HG03442 (cell line): ENCODE measurements at regions not wholly inside any gene's neighbourhood (a gene's known extent, or its start where the extent isn't known, plus 50 kb on each side); places are given as distances from the start of the nearest gene placed in this dataset.

Experiments used
- ATAC-seq: cut with Tn5 transposase; IDR thresholded peaks from one replicate; pipeline ENCODE4 v1.9.1; 2021; ENCODE audit warnings: mild to moderate bottlenecking, moderate library complexity; ENCODE audit not compliant: unreplicated experiment

DNA sequence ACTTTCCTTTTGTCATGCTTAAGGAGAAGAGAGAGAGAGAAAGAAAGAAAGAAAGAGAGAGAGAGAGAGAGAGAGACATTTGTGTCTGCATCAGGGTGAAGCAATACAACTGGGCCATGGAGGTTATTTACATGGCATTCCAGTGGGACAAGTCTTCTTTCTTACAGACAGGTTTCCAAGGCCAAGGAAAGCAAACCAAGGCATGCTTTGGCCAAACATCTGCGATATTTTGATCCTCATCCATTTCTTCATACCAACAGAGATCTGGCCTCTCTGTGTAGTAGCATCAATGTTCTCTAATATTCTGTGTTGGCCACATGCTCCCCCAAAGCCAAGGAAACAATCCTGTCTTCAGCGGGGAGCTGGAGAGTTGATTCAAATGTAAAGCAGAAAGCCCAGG is 292.1 kb downstream of the SETD4 start:
- ATAC-seq: no peak

DNA sequence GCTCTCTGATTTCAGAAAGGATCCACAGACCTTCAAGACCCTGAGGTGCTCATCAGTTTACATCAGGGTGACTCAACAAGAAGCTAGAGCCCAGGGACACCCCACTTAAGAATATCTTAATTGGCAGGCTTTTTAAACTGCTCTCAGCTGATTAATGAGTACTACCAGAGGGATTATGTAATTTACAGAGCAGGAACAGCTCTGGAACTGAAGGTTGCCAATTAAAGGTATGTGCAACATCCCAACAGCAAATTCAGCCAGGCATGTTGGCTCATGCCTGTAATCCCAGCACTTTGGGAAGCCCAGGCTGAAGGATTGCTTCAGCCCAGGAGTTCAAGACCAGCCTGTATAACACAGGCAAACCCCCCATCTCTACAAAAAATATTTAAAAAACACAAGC is 295.7 kb downstream of the SETD4 start:
- no peak for ATAC-seq

DNA sequence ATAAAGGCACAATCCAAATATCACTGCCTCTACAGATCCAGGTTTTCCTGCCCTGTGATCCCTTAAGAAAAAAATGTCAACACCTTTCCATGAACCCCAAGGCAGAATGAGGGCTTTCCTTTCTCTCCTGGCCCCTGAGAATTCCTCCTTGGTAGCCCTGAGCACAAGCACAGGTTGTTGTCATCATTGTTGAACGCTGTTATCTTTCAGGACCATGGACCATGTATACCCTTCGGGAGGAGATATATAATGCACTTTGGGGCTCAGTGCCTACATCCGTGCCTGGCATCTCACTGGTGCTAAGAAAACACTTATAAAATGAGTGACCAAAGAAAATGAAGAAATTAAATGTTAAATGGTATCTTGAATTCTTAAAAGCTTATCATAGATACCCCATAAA is 296.2 kb downstream of the SETD4 start:
- no peak for ATAC-seq

DNA sequence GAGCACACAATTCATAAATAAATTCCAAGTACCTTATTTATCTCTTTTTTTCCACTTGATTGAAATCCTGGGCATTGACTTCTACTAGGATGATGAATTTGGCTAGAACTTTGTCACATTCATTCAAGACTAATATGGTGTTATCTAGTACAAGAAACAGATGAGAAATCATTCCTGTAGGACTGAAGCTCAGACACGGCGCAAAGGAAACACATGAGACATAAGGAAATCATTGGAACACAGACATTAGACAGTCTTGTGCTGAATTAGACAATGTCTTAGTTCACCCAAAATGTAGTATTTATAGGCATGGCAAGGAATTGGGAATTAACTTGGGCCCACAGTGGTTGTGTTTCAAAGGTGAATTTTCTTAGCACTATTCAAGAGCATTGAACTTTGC is 305.7 kb downstream of the SETD4 start:
- ATAC-seq: no peak

DNA sequence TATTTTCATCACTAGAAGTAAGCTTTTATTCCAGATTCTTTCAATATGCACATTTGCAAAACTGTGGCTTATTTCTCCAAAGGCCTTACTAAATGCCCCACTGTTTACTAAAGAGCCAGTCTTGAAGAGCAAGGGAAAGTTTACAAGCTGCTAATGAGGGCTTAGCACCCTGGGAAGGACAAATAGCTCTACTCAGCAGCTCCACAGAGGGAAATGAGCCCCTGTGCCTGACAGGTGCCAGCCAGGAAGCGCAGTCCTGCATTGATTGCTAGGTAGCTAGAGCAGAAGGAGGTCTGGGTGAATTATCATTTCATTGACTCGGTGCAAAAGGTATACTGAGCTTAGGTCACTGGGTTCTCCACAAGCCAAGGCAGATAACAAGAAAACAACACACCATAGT is 307.0 kb downstream of the SETD4 start:
- no peak for ATAC-seq

DNA sequence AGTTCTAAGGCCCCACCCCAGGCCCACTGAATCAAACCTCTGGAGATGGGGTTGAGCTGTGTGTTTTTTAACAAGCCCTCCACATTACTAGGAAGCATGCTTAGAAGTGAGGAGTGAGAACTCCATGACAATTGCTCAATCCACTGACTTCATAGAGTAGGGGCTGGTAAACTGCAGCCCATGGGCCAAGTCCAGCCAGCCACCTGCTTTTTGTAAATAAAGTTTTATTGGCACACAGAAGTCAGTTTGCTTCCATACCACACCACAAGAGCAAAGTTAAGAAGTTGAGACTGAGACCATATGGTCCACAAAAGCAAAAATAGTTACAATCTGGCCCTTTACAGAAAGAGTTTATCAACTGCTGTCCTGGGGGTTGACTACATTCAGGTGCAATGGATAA is 309.2 kb downstream of the SETD4 start:
- no peak for ATAC-seq

DNA sequence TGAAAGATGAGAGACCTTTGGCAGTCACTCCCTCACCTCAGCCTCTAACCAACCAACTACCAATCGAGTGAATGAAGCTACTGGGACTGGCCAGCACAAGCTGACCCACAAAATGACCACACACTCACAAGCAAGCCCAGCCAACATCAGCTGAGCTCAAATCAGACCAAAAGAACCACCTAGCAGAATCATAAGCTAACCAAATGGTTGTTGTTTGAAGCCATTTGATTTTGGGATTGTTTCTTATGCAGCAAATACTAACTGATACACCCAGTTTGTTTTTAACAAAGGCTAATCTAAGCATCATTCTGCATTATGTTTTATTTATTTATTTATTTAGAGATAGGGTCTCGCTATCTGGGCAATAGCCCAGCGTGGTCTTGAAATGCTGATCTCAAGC is 310.4 kb downstream of the SETD4 start:
- no peak for ATAC-seq

DNA sequence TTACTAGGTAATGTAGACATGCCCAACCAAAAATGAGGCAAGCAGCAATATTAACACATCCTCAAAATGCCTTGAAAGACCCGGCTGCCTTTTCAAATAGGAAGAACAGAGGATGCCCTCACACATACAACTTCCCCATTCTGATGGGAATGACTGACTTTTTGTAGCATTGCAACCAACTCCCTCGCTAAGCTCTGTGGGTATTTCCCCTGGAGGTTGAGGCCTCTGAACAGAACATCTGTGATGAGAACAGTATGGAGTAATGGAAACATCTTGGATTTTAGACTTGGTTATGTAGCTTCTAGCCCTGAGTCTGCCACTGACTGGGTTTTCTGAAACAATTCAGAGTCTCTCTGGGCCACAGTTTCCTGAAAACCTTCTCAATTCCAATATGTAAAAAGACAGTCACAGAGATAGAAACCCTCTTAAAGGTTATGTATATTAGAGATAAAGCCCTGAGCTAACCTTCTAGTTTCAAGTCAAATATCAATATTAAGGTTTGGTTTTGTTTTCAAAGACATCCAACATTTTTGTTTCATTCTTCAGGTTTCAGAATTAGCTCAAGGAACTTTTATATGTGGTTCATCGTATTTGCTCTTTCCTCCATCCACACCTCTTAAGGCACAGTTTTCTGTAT is 311.5 kb downstream of the SETD4 start:
- no peak for ATAC-seq

DNA sequence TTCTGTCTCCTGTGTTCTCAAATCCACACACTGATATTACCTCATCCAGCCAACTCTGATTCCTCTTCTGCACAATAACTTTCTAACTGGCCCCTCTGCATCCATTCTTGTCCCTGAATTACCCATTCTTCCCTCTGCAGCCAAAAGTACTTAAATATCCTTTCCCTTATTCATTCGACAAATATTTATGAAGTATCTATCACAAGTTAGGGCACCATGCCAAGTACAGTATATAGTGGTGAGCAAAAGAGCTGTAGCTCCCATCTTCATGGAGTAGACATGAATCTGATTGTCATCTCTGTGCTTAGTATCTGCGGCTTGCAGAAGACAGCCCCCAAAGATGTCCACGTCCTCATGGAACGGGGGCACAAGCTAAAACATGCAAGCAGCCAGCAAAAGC is 316.8 kb downstream of the SETD4 start:
- ATAC-seq: no peak

DNA sequence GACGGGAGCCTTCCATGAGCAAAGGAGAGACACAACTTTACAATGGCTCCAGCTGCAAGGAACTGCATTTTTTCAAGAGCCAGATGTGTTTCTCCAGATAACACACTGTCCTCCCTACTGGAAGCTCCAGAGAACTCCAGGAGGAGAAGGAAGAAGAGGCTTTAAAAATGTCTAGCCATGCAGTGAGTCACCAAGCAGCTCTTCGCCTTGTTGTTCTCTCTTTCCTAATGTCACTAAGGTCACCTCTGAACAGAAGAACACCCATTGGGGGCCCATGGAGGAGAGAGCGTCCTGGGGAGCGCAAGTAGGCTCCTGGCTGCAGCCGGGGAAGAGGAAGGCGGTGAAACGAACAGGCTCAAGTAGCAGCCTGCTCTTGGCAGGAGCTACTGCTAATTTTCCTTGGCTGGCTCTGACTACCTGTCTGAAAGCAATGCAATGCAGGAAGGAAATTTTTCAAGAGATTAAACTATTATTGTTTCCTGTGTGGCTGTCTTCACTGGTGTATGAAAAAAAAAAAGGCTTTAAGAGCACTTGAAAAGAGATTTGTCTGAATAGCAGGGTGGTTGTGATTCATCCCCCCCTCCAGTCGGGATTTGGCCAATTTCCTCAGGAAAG is 321.9 kb downstream of the SETD4 start:
- ATAC-seq: no peak

DNA sequence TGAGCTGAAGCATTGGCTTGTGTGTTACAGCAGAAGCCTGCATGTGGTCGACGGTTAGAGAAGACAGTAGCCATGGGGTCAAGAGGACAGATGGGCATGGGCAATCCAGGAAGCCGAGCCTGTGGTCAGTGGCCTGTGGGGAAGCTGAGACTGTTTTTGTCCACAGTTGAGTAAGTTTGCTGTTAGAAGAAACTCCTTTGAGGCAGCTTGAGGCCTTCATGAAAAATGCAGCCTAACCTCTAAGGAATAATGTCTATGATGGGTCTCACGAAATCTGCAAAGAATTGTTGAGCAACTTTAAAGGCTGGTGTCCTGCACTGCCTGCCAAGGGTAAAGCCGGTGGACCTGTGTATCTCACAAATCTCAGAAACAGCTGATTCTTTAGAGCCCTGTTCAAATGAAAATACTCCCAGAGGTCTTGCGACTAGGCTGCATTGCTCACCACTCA is 322.4 kb downstream of the SETD4 start:
- ATAC-seq: no peak

DNA sequence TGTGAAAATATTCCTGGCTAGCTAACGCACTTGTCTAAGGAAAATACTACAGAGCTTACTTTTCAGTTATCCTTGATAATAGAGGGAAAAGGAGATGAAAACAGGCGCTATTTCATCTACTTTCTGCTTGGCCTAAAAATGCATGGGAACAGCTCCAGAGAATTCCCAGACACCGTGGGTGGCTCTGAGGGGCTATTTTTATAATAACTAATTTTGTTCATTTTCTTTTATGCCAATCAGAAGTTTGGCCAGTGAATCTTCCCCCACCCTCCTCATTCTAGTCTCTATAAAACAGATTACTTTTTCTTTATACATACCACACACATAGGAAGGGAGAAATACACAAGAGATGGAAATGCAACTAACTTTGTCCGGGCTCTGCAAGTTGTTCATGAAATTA is 322.9 kb downstream of the SETD4 start:
- no peak for ATAC-seq

DNA sequence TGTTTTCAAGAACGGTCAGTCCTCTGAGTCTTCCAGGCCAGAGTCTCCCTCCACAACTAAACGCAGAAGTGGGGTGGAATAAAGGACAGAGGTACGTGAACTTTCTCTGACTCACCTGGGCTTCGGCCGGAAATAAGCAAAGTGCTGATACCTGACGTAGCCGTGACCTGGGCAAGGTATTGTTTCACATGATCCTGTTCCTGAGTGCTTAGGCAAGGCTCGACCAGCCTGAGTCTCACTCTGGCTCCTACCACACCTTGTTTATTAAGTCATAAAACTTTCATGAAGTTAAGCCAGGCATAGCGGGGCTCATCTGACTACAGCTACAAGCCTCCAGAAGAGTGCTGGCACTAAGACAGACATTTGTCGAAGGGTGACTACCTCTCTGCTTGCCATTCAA is 327.5 kb downstream of the SETD4 start:
- ATAC-seq: no peak

DNA sequence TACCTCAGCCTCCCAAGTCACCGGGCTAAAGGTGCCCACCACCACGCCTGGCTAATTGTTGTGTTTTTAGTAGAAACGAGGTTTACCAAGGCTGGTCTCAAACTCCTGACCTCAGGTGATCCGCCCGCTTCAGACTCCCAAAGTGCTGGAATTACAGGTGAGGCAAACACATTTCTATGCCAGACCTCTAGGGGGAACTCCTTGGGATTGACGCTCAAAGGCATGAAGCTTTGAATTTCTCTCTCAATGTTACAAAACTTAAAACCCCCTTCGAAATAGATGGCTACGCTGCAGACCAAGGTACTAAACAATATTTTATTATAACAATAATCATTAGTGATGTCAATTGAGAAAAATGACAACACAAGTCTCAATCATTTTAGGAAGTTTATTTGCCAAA is 330.0 kb downstream of the SETD4 start:
- no peak for ATAC-seq

DNA sequence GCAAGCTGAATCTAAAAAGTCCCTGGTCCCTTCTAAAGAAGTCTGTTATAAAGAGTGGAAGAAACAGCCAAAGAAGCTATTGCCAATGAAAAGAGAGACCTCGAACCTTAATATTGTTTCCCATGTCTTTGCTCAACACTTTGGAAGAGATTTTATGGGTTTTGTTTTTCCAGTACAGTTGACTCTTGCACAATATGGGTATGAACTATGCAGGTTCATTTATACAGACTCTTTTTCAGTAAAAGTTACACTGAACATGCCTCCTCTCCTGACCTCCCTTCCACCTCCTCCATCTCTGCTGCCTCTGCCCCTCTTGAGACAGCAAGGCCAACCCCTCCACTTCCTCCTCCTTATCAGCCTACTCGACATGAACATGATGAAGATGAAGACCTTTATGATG is 332.5 kb downstream of the SETD4 start:
- ATAC-seq: no peak

DNA sequence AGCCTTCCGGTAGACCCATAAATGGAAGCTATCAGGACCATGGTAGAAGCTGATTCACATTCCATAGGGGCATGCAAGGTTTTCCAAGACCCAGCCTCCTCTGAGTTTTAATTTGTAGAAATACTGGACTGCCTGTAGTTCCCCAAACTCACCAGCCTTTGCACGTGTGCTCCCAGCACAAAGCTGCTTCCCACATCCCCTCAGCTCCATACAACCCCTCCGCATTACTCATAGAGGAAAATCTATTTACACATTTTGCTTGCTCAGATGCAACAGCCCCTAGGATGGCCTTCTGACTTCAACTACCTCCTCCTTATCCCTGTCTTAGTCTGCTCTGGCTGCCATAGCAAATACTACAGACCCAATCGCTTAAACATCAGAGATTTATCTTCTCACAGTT is 336.2 kb downstream of the SETD4 start:
- ATAC-seq: no peak

DNA sequence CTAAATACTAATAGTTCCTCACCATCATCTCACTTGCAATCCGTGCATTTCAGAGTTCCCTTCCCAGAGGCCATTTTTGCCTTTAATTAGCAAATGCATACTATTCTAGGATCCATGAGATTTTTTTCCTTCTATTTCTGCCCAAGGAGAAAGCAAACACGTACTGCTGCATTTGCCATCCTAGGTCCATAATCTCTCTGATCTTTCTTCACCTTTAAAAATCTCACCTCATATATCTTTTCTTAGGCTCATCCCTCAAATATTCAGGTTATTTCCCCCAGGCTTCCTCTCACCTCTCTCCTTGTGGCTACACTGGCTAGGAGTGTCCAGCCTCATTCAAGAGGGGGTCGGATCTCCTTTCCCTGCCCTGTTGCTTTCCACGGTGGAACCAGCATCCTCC is 338.6 kb downstream of the SETD4 start:
- ATAC-seq: no peak

DNA sequence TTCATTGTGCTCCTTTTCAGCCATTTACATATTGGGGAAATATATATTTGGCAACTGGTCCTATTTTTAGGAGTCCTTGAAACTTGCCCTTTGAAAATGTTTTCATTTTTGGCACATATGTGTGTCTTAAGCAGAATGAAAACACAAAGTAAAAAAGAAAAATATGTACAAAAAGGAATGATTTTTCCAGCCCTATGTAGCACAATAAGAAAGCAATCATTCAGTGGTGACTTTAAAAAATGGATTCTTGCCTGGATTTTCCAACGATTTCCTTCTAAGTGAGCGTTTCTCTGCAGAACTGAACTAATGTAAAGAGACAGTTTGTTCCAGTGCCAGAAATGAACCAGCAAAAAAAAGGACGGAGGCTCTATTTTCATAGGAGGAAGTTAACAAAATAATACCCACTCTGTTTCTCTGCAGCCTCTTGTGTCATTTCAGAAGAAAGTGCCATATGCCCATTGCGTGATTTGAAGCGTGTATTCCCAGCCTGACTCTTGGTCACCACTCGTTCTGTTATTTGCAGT is 340.1 kb downstream of the SETD4 start:
- ATAC-seq: no peak

DNA sequence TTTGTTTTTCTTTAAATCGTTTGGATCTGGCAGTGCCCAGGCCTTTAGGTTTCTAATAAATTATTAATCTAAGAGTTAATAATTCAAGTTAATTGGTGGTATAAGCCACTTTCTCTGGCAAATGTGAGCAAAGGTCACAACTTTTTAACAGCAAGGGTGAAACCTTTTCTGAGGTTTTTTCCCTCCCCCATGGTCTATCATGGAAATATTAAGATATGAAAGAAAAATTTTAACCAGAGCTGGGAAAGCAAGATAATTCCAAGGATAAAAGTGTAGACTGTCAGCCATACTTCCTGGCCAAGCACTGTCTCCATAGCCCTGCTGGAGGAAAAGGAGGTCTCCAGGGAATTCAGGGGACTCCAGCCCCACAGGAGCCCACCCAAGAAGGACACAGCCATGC is 341.2 kb downstream of the SETD4 start:
- no peak for ATAC-seq

DNA sequence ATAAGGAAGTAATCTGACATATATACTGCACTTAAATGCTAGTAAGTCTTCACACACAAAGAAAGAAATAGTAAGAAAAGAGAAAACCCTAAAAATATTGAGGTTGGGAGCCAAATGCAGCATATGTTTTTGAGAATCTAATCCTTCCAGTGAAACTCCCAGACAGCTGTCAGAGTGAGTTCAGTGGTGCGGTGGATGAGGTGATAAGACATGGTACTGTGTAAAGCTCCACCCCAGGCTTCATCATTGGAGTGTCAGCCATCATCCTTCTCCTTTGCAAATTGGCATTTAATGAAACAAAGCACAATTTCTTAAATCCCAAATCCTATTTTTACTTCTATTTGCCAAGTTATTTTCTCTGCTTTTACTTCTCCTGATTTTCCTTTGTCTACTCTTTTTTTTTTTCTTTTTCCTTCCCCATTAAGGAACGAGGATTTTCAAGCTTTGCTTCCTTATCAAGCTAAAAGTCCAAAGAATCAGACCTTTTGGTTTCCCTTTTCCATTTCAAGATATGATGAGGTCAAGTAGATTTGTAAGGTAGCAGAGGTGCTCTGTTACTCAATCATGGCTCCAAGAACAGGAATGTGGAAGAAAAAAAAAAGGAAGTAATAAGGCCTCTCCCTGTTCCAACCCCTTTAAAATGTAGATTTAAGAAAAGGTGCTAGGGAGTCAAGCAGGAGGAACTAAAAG is 343.3 kb downstream of the SETD4 start:
- ATAC-seq: no peak

DNA sequence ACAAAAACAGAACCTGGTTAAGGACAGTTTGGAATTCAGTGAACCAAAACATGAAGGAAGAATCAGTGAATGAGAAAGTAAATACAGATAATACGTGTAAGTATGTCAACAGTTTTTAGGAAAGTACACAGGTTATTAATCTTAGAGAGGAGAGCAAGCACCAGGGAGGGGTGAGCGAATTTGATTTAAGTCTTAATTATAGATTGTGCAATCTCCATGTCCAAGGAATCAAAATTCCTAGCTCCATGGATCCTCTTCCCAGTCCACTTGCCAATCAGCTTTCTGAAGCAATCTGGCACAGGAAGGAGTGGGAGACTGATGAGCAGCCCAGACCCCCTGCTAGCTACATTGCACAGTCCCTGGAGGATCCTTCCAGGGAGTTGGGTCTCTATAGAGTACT is 346.4 kb downstream of the SETD4 start:
- no peak for ATAC-seq

DNA sequence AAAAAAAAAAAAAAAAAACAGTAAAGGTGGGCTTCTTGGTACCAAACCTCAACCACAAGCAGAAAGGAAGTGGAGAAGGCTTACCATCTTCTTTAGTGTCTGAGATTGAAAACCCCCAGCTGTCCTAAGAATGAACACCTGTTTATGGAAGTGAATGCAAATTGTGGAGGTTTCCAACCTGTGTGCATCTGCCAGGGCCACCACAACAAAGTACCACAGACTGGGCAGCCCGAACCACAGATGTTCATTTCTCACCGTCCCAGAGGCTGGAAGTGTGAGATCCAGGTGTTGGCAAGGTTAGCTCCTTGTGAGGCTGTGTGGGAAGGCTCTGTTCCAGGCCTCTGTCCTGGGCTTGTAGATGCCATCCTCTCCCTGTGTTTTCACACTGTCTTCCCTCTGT is 348.7 kb downstream of the SETD4 start:
- no peak for ATAC-seq
